SK-N-SH (cell line): ENCODE measurements at regions not wholly inside any gene's neighbourhood (a gene's known extent, or its start where the extent isn't known, plus 50 kb on each side); places are given as distances from the start of the nearest gene placed in this dataset.

ENCODE experiments used
- CTCF ChIA-PET: fragments of 300-600, 350-600 bp; formaldehyde crosslinking; extraction: SDS; loops from one replicate; lab custom pipeline; 2021; lab: Yijun Ruan, JAX
- POLR2A ChIA-PET: fragments of 350-600 bp; sonication (Branson Sonifier 250); formaldehyde crosslinking; extraction: SDS; loops from one replicate; lab custom pipeline; 2020; ENCODE audit warnings: antibody characterized with exemption, inconsistent platforms; lab: Yijun Ruan, JAX
- DNase-seq: peaks from one replicate; pipeline ENCODE4 v3.0.0; 2012
- H2AFZ ChIP-seq: fragments of 200-600 bp; sonication (generic); 2 replicates; pipeline ENCODE4 v1.8.1; 2016; ENCODE audit warnings: antibody characterized with exemption, mild to moderate bottlenecking, low read depth
- H3F3A ChIP-seq: fragments of 200-600 bp; sonication (generic); replicated peaks from 2 replicates; pipeline ENCODE3; 2016; ENCODE audit warnings: antibody characterized with exemption, mild to moderate bottlenecking; ENCODE audit not compliant: insufficient read depth
- H3K27ac ChIP-seq, 2 experiments: fragments of 200-500 bp in 1 of 2; fragments of 200-600 bp in 1 of 2; sonication (Bioruptor generic) in 1 of 2; sonication (generic), shearing (Covaris generic) in 1 of 2; 2 replicates each; pipeline versions ENCODE4 v1.5.1 to v1.6.1; 2014 to 2016; ENCODE audit warnings: low read depth in 2 of 2, inconsistent platforms in 1 of 2, low read length in 1 of 2, mild to moderate bottlenecking in 1 of 2, mixed read lengths in 1 of 2
- H3K27me3 ChIP-seq: fragments of 200-600 bp; sonication (generic), shearing (Covaris generic); 2 replicates; pipeline ENCODE4 v1.6.1; 2016; ENCODE audit warnings: mixed run types; ENCODE audit not compliant: insufficient read depth
- H3K36me3 ChIP-seq, 2 experiments: fragments of 200-500 bp in 1 of 2; fragments of 200-600 bp in 1 of 2; sonication (Bioruptor generic) in 1 of 2; sonication (generic) in 1 of 2; replicated peaks in 1 of 2; 2 replicates each; pipeline versions ENCODE3 to v1.5.1; 2014 to 2016; ENCODE audit warnings: low read length in 1 of 2, mild to moderate bottlenecking in 1 of 2; ENCODE audit not compliant: insufficient read depth in 2 of 2, control insufficient read depth in 1 of 2
- H3K4me1 ChIP-seq, 2 experiments: fragments of 200-500 bp in 1 of 2; fragments of 200-600 bp in 1 of 2; sonication (Bioruptor generic) in 1 of 2; sonication (generic), shearing (Covaris generic) in 1 of 2; 2 replicates each; pipeline versions ENCODE4 v1.5.1 to v1.6.1; 2014 to 2016; ENCODE audit warnings: low read depth in 1 of 2, low read length in 1 of 2, mixed run types in 1 of 2; ENCODE audit not compliant: insufficient read depth in 2 of 2, control insufficient read depth in 1 of 2
- H3K4me2 ChIP-seq: fragments of 200-600 bp; sonication (generic), shearing (Covaris generic); 2 replicates; pipeline ENCODE4 v1.6.1; 2017; ENCODE audit warnings: mixed run types
- H3K4me3 ChIP-seq, 2 experiments: fragments of 200-500 bp in 1 of 2; fragments of 200-600 bp in 1 of 2; sonication (Bioruptor generic) in 1 of 2; sonication (generic), shearing (Covaris generic) in 1 of 2; 2 replicates each; pipeline versions ENCODE4 v1.5.1 to v1.8.1; 2014 to 2016; ENCODE audit warnings: low read depth in 2 of 2, inconsistent platforms in 1 of 2, low read length in 1 of 2, mild to moderate bottlenecking in 1 of 2, mixed read lengths in 1 of 2, moderate library complexity in 1 of 2
- H3K79me2 ChIP-seq: fragments of 200-600 bp; sonication (generic); 2 replicates; pipeline ENCODE4 v1.8.1; 2017; ENCODE audit warnings: mild to moderate bottlenecking; ENCODE audit not compliant: insufficient read depth
- H3K9ac ChIP-seq: fragments of 200-600 bp; sonication (generic); 2 replicates; pipeline ENCODE4 v1.6.1; 2017; ENCODE audit warnings: mixed run types
- H3K9me2 ChIP-seq: fragments of 200-600 bp; sonication (generic); 2 replicates; pipeline ENCODE4 v1.6.1; 2017; ENCODE audit warnings: mixed run types
- H3K9me3 ChIP-seq: fragments of 200-600 bp; sonication (generic); 2 replicates; pipeline ENCODE4 v1.6.1; 2017; ENCODE audit warnings: mixed run types, mild to moderate bottlenecking, moderate library complexity
- H4K20me1 ChIP-seq: fragments of 200-600 bp; sonication (generic); 2 replicates; pipeline ENCODE4 v1.6.1; 2017; ENCODE audit warnings: mild to moderate bottlenecking, mixed run types; ENCODE audit not compliant: insufficient read depth
- CHD2 ChIP-seq: fragments of 150-350 bp; IDR thresholded peaks from 2 replicates; pipeline ENCODE4 v1.6.1; 2018; ENCODE audit warnings: low read length; ENCODE audit not compliant: partially characterized antibody
- ELF1 ChIP-seq: IDR thresholded peaks from 2 replicates; pipeline ENCODE4 v1.4.0; 2012
- EP300 ChIP-seq, 2 experiments: IDR thresholded peaks; 2 replicates each; pipeline versions ENCODE4 v1.4.0 to v1.6.1; 2012; ENCODE audit warnings: borderline replicate concordance in 1 of 2, low read depth in 1 of 2, low read length in 1 of 2
- EZH2phosphoT487 ChIP-seq: fragments of 200-600 bp; sonication (generic); IDR thresholded peaks from 2 replicates; pipeline ENCODE4 v1.6.1; 2017; ENCODE audit warnings: low read depth, mixed run types, mild to moderate bottlenecking, antibody characterized with exemption, moderate library complexity, borderline replicate concordance
- FOXJ3 ChIP-seq: sonication (generic); formaldehyde crosslinking; IDR thresholded peaks from 2 replicates; pipeline ENCODE4 v1.5.1; 2020; ENCODE audit warnings: mild to moderate bottlenecking, missing genetic modification reagents
- GABPA ChIP-seq: IDR thresholded peaks from 2 replicates; pipeline ENCODE4 v1.4.0; 2012; ENCODE audit warnings: low read depth, mild to moderate bottlenecking
- GATA2 ChIP-seq: sonication (generic); formaldehyde crosslinking; IDR thresholded peaks from 2 replicates; pipeline ENCODE4 v1.5.0; 2020; ENCODE audit warnings: mild to moderate bottlenecking, missing genetic modification reagents
- JUND ChIP-seq: IDR thresholded peaks from 2 replicates; pipeline ENCODE4 v1.4.0; 2012
- NFIC ChIP-seq: IDR thresholded peaks from 2 replicates; pipeline ENCODE4 v1.4.0; 2012; ENCODE audit warnings: borderline replicate concordance
- RAD21 ChIP-seq: IDR thresholded peaks from 2 replicates; pipeline ENCODE4 v1.6.1; 2012; ENCODE audit warnings: mild to moderate bottlenecking, low read length
- RCOR1 ChIP-seq: fragments of 150-350 bp; IDR thresholded peaks from 2 replicates; pipeline ENCODE4 v1.6.1; 2017; ENCODE audit warnings: antibody characterized with exemption, low read length
- RFX5 ChIP-seq: IDR thresholded peaks from 2 replicates; pipeline ENCODE4 v1.6.1; 2012; ENCODE audit warnings: mild to moderate bottlenecking, improper control_type of control experiment, low read length
- SIN3A ChIP-seq: IDR thresholded peaks from 2 replicates; pipeline ENCODE4 v1.6.1; 2012; ENCODE audit warnings: low read depth, mild to moderate bottlenecking, low read length, moderate library complexity, borderline replicate concordance
- TCF12 ChIP-seq: IDR thresholded peaks from 2 replicates; pipeline ENCODE4 v1.4.0; 2012
- TEAD4 ChIP-seq: IDR thresholded peaks from 2 replicates; pipeline ENCODE4 v1.4.0; 2012; ENCODE audit warnings: mild to moderate bottlenecking, borderline replicate concordance; ENCODE audit not compliant: insufficient read depth
- WGBS: methylation state at CpG from one replicate; pipeline ENCODE4 v1.1.6; 2017; ENCODE audit warnings: low lambda C conversion rate; 5-methylcytosine and 5-hydroxymethylcytosine counted together
- TF ChIP-seq, protein P1 (sequence below): IDR thresholded peaks from 2 replicates; pipeline ENCODE4 v1.4.0; 2012; ENCODE audit warnings: low read depth
- TF ChIP-seq, protein P2 (sequence below): IDR thresholded peaks from 2 replicates; pipeline ENCODE4 v1.4.0; 2012; ENCODE audit warnings: low read depth, borderline replicate concordance
- TF ChIP-seq, protein P3 (sequence below): IDR thresholded peaks from 2 replicates; pipeline ENCODE4; 2012
- TF ChIP-seq, protein P4 (sequence below): IDR thresholded peaks from 2 replicates; pipeline ENCODE4 v1.6.1; 2012; ENCODE audit warnings: mild to moderate bottlenecking, low read depth, low read length, moderate library complexity
- TF ChIP-seq, protein P5 (sequence below): fragments of 150-350 bp; IDR thresholded peaks from 2 replicates; pipeline ENCODE4 v1.6.1; 2017; ENCODE audit warnings: antibody characterized with exemption, low read length, low read depth, borderline replicate concordance

DNA sequence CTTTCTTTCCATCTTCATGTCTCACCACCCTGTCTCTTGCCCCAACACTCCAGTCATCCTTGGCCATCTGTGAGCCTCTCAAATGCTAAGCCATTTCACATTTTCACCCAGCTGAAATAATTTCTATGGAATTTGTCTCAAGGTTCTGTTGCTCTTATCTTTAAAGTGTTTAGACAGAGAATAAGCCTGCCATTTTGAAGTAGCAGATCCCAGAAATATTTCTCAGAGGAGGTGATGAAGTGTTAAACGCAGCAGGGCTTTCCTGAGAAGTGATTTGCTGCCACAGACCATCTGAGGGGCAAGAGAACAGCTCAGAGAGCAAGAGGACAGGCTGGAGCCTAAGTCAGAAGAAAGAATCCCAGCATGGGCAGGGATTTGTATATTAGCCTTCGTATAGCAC, 71.6 kb upstream of the CLMN start (continued):
- TF ChIP-seq EP300 (IDR thresholded peaks at IDR 0.05; ENCODE audit: borderline replicate concordance in 1 of 2, low read depth in 1 of 2, low read length in 1 of 2) (no peak), EZH2phosphoT487 (no peak), JUND (no peak)
- TF ChIP-seq, protein P1, sequence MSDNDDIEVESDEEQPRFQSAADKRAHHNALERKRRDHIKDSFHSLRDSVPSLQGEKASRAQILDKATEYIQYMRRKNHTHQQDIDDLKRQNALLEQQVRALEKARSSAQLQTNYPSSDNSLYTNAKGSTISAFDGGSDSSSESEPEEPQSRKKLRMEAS, result no peak
- TF ChIP-seq, all 33 proteins: peak for 0

DNA sequence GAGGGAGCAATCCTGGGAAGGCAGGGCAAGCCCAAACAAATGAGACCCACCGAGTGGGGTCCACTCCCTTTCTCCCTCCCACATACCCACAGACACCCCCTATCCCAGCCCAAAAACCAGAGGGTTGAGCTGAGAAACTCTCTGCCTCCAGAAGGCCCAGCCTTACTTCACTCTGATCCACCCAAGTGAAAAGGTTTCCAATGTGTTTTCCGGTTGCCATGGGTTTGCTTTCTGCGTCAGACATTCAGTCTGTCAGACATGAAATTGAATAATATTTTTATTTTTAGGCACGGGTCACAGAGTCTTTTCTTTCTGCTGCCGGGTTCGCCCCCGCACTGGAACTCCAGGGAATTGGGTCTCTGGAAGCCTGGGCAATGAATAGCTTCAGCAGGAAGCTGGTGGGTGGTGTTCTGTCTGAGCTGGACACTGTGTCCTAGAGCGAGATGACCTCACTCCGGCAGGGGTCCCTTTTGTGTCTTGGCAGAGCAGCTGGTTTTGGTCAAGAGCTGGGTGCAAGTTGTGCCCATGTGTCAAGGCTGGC, 69.8 kb upstream of the CLMN start:
- ChIA-PET POLR2A (no interaction called here), CTCF (interaction anchor here (1.0 kb wide), 1 partner anchor 10 kb away, joined by 3 read pairs; no protein-coding TSS in a partner anchor)
- H3K79me2 ChIP-seq, result no peaks in the 10 kb centered on the region
- H4K20me1 ChIP-seq, result no peaks in the 10 kb centered on the region
- WGBS, result 77% methylated on average over 9 of the region's 9 CpGs
- no peaks in the 10 kb centered on the region for H3K27me3 ChIP-seq
- DNase-seq, result no peak
- no peak overlapping the region for H3K4me3 ChIP-seq
- no peak overlapping the region for H2AFZ ChIP-seq
- no peaks in the 10 kb centered on the region for H3K9me3 ChIP-seq
- no peaks in the 10 kb centered on the region for H3K36me3 ChIP-seq
- no peak overlapping the region for H3K27ac ChIP-seq
- H3K4me1 ChIP-seq, result peaks cover 0 to 14% of the 10 kb centered on the region in 2 experiments; a peak in 1 of 4 replicates
- no peak overlapping the region for H3K4me2 ChIP-seq
- no peaks in the 10 kb centered on the region for H3K9me2 ChIP-seq
- no peak overlapping the region for H3K9ac ChIP-seq
- TF ChIP-seq JUND (no peak), TEAD4 (no peak), RCOR1 (no peak), GATA2 (CRISPR knock-in tag) (no peak), EZH2phosphoT487 (no peak), CHD2 (no peak), GABPA (no peak)
- TF ChIP-seq, protein P2, sequence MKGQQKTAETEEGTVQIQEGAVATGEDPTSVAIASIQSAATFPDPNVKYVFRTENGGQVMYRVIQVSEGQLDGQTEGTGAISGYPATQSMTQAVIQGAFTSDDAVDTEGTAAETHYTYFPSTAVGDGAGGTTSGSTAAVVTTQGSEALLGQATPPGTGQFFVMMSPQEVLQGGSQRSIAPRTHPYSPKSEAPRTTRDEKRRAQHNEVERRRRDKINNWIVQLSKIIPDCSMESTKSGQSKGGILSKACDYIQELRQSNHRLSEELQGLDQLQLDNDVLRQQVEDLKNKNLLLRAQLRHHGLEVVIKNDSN, result no peak
- TF ChIP-seq, protein P3, sequence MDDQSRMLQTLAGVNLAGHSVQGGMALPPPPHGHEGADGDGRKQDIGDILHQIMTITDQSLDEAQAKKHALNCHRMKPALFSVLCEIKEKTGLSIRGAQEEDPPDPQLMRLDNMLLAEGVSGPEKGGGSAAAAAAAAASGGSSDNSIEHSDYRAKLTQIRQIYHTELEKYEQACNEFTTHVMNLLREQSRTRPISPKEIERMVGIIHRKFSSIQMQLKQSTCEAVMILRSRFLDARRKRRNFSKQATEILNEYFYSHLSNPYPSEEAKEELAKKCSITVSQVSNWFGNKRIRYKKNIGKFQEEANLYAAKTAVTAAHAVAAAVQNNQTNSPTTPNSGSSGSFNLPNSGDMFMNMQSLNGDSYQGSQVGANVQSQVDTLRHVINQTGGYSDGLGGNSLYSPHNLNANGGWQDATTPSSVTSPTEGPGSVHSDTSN, result no peak
- H3F3A ChIP-seq, result no peaks in the 10 kb centered on the region

DNA sequence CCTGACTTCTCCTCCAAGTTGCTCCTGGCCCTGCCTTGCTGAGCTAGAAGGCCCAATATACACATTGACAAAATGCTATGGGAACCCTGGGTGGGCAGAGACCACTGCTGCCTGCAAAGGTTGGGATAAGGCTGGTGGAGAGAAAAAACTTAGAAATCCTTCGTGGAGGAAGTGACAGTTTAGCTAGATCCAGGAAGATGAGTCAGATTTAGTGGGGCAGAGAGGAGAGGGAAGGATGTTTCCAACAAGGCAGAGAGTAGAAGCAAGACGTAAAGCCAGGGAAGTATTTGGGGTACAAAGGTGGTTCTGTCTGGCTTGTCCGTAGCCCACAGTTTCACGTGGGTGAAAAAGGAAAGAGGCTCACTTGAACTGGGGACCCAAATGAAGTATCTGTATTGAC, 69.0 kb upstream of the CLMN start:
- Histone ChIP-seq H3K27me3 (no peaks in the 10 kb centered on the region), H2AFZ (no peak overlapping the region), H3K79me2 (no peaks in the 10 kb centered on the region), H3K4me2 (no peak overlapping the region), H3K4me3 (no peak overlapping the region), H4K20me1 (no peaks in the 10 kb centered on the region), H3F3A (no peaks in the 10 kb centered on the region), H3K36me3 (no peaks in the 10 kb centered on the region), H3K27ac (no peak overlapping the region), H3K9me3 (no peaks in the 10 kb centered on the region), H3K4me1 (peaks cover 0 to 14% of the 10 kb centered on the region in 2 experiments; a peak in 1 of 4 replicates), H3K9ac (no peak overlapping the region), H3K9me2 (no peaks in the 10 kb centered on the region)
- 50% methylated on average over 4 of the region's 4 CpGs for WGBS
- POLR2A ChIA-PET, result no interaction called here
- CTCF ChIA-PET, result interaction anchor here (1.5 to 1.6 kb wide), 2 partner anchors 19 to 21 kb away, joined by 3 to 4 read pairs; no protein-coding TSS in a partner anchor
- DNase-seq, result no peak
- TF ChIP-seq RCOR1 (no peak), RFX5 (no peak), RAD21 (no peak), FOXJ3 (CRISPR knock-in tag) (no peak), SIN3A (no peak), ELF1 (no peak), NFIC (no peak), TCF12 (no peak), GATA2 (CRISPR knock-in tag) (no peak)
- TF ChIP-seq, protein P4, sequence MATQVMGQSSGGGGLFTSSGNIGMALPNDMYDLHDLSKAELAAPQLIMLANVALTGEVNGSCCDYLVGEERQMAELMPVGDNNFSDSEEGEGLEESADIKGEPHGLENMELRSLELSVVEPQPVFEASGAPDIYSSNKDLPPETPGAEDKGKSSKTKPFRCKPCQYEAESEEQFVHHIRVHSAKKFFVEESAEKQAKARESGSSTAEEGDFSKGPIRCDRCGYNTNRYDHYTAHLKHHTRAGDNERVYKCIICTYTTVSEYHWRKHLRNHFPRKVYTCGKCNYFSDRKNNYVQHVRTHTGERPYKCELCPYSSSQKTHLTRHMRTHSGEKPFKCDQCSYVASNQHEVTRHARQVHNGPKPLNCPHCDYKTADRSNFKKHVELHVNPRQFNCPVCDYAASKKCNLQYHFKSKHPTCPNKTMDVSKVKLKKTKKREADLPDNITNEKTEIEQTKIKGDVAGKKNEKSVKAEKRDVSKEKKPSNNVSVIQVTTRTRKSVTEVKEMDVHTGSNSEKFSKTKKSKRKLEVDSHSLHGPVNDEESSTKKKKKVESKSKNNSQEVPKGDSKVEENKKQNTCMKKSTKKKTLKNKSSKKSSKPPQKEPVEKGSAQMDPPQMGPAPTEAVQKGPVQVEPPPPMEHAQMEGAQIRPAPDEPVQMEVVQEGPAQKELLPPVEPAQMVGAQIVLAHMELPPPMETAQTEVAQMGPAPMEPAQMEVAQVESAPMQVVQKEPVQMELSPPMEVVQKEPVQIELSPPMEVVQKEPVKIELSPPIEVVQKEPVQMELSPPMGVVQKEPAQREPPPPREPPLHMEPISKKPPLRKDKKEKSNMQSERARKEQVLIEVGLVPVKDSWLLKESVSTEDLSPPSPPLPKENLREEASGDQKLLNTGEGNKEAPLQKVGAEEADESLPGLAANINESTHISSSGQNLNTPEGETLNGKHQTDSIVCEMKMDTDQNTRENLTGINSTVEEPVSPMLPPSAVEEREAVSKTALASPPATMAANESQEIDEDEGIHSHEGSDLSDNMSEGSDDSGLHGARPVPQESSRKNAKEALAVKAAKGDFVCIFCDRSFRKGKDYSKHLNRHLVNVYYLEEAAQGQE, result no peak
- TF ChIP-seq, protein P5, sequence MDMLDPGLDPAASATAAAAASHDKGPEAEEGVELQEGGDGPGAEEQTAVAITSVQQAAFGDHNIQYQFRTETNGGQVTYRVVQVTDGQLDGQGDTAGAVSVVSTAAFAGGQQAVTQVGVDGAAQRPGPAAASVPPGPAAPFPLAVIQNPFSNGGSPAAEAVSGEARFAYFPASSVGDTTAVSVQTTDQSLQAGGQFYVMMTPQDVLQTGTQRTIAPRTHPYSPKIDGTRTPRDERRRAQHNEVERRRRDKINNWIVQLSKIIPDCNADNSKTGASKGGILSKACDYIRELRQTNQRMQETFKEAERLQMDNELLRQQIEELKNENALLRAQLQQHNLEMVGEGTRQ, result no peak
